Hepatocyte (in vitro differentiated cells): ENCODE measurements at regions not wholly inside any gene's neighbourhood (a gene's known extent, or its start where the extent isn't known, plus 50 kb on each side); places are given as distances from the start of the nearest gene placed in this dataset.

Source experiments
- DNase-seq: peaks from one replicate; pipeline ENCODE4 v3.0.0-alpha.2; 2016; ENCODE audit warnings: low spot score
- H2AFZ ChIP-seq: fragments of 200-600 bp; sonication (generic); 2 replicates; pipeline ENCODE4 v1.6.0; 2016; ENCODE audit warnings: antibody characterized with exemption, mild to moderate bottlenecking
- H3K27ac ChIP-seq: fragments of 200-600 bp; sonication (generic); 2 replicates; pipeline ENCODE4 v1.5.1; 2016; ENCODE audit warnings: mild to moderate bottlenecking
- H3K27me3 ChIP-seq: fragments of 200-600 bp; sonication (generic); 2 replicates; pipeline ENCODE4 v1.6.1; 2016
- H3K36me3 ChIP-seq: fragments of 200-600 bp; sonication (generic); replicated peaks from 2 replicates; pipeline ENCODE4 v1.5.1; 2016; ENCODE audit warnings: low read depth; ENCODE audit not compliant: insufficient read depth
- H3K4me1 ChIP-seq: fragments of 200-600 bp; sonication (generic); 2 replicates; pipeline ENCODE4 v1.5.1; 2016; ENCODE audit warnings: mild to moderate bottlenecking, moderate library complexity; ENCODE audit not compliant: insufficient read depth
- H3K4me2 ChIP-seq: fragments of 200-600 bp; sonication (generic); 2 replicates; pipeline ENCODE4 v1.6.0; 2016
- H3K4me3 ChIP-seq: fragments of 200-600 bp; sonication (generic); 2 replicates; pipeline ENCODE4 v1.5.1; 2016; ENCODE audit warnings: mild to moderate bottlenecking
- H3K79me2 ChIP-seq: fragments of 200-600 bp; sonication (generic); 2 replicates; pipeline ENCODE4 v1.6.0; 2017; ENCODE audit warnings: mild to moderate bottlenecking
- H3K9me2 ChIP-seq: fragments of 200-600 bp; sonication (generic); replicated peaks from 2 replicates; pipeline ENCODE4 v1.6.0; 2017; ENCODE audit warnings: mild to moderate bottlenecking; ENCODE audit not compliant: insufficient read depth
- H3K9me3 ChIP-seq: fragments of 200-600 bp; sonication (generic); 2 replicates; pipeline ENCODE4 v1.5.1; 2016; ENCODE audit warnings: low read depth, mild to moderate bottlenecking
- H4K20me1 ChIP-seq: fragments of 200-600 bp; sonication (generic); 2 replicates; pipeline ENCODE4 v1.6.0; 2016; ENCODE audit warnings: mild to moderate bottlenecking; ENCODE audit not compliant: insufficient read depth, poor library complexity, severe bottlenecking
- EZH2 ChIP-seq: fragments of 200-600 bp; sonication (generic); IDR thresholded peaks from 2 replicates; pipeline ENCODE4 v1.6.1; 2016; ENCODE audit warnings: antibody characterized with exemption, mild to moderate bottlenecking, borderline replicate concordance
- EZH2phosphoT487 ChIP-seq: fragments of 200-600 bp; sonication (generic); IDR thresholded peaks from one replicate; pipeline ENCODE4 v1.6.1; 2018; ENCODE audit warnings: antibody characterized with exemption, mild to moderate bottlenecking, low read depth, moderate library complexity; ENCODE audit not compliant: unreplicated experiment, severe bottlenecking
- WGBS: methylation state at CpG from one replicate; pipeline ENCODE4 v1.1.6; 2016; ENCODE audit warnings: low lambda C conversion rate; ENCODE audit errors: missing lambda C conversion rate; 5-methylcytosine and 5-hydroxymethylcytosine counted together
- TF ChIP-seq, protein P1 (sequence below): fragments of 200-600 bp; sonication (generic); IDR thresholded peaks from 2 replicates; pipeline ENCODE4 v1.5.1; 2016; ENCODE audit warnings: antibody characterized with exemption, mild to moderate bottlenecking; ENCODE audit not compliant: poor library complexity

DNA sequence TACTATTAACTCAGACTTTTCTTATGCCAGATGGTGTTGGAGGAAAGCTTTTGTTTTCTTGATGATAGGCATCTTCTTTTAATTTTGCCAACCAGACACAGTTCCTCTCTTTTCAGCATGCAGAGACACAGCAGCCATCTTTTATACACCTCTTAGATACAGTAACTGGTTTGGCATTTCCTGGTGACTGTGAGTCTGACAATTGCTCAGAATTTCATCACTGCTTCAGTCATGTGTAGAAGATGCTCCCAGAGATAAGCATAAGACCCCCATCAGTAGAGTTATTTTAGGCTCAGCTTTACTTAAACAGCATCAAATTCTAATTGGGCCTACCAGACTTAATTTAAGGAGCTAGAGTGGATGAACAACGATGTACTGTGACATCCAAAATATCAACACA lies 779.0 kb downstream of the SQOR start:
- no peak overlapping the region for H3K27ac ChIP-seq
- no peak overlapping the region for H3K4me2 ChIP-seq
- no peak overlapping the region for H3K4me3 ChIP-seq
- H3K36me3 ChIP-seq = no peaks in the 10 kb centered on the region
- H3K27me3 ChIP-seq = no peaks in the 10 kb centered on the region
- no peaks in the 10 kb centered on the region for H4K20me1 ChIP-seq
- no peak for DNase-seq
- WGBS = 97% methylated on average over 1 of the region's 1 CpG
- H3K9me3 ChIP-seq = no peaks in the 10 kb centered on the region
- H3K79me2 ChIP-seq = no peaks in the 10 kb centered on the region
- no peaks in the 10 kb centered on the region for H3K9me2 ChIP-seq
- TF ChIP-seq EZH2 (no peak), EZH2phosphoT487 (no peak)
- TF ChIP-seq, protein P1, sequence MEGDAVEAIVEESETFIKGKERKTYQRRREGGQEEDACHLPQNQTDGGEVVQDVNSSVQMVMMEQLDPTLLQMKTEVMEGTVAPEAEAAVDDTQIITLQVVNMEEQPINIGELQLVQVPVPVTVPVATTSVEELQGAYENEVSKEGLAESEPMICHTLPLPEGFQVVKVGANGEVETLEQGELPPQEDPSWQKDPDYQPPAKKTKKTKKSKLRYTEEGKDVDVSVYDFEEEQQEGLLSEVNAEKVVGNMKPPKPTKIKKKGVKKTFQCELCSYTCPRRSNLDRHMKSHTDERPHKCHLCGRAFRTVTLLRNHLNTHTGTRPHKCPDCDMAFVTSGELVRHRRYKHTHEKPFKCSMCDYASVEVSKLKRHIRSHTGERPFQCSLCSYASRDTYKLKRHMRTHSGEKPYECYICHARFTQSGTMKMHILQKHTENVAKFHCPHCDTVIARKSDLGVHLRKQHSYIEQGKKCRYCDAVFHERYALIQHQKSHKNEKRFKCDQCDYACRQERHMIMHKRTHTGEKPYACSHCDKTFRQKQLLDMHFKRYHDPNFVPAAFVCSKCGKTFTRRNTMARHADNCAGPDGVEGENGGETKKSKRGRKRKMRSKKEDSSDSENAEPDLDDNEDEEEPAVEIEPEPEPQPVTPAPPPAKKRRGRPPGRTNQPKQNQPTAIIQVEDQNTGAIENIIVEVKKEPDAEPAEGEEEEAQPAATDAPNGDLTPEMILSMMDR = no peak
- no peaks in the 10 kb centered on the region for H3K4me1 ChIP-seq
- H2AFZ ChIP-seq = no peak overlapping the region

DNA sequence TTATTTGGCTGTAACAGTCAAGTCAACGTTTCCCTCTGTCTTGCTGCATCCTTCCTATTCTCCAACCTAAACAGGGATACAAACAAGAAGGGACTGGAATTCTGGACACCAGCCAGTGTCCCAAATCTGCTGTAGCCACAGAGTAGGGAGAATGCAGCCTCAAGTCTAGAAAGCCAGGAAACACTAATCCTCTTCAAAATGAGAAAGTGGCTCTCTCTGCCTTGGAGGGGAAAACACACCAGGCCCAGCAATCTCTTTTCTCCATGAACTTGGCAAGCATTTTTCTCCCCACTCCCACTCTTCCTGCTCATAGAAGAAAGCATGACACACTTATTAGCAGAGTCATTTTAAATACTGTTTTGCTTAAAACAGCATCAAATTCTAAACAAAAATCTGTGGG lies 781.7 kb downstream of the SQOR start:
- H3K4me2 ChIP-seq = no peak overlapping the region
- WGBS = 47% methylated on average over 1 of the region's 1 CpG
- DNase-seq = no peak

DNA sequence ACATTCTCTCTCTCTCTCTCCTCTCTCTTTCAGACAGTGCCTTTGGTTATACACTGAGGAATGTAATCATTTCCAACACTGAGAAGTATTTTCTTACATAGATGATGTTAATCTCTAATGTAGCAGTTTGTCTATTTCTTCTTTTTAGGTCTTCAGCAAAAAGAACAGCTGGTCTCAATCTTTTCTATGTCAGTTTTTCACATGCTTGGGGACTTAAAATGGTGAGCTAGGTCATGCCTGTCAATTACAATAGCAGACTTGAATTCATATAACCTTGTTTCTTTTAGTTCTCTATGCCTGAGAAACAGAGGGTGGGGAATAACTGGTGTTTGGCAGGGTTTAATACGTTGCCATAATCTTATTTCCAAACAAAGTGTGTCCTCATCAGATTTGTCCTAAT lies 786.2 kb downstream of the SQOR start:
- Histone ChIP-seq H3K27ac (no peak overlapping the region), H3K4me2 (no peak overlapping the region), H3K9me3 (no peaks in the 10 kb centered on the region), H3K27me3 (no peaks in the 10 kb centered on the region), H3K4me3 (no peak overlapping the region), H4K20me1 (no peaks in the 10 kb centered on the region), H3K9me2 (no peaks in the 10 kb centered on the region), H3K4me1 (no peaks in the 10 kb centered on the region), H3K79me2 (no peaks in the 10 kb centered on the region), H3K36me3 (no peaks in the 10 kb centered on the region), H2AFZ (no peak overlapping the region)
- TF ChIP-seq, protein P1 = no peak
- TF ChIP-seq EZH2phosphoT487 (no peak), EZH2 (no peak)
- DNase-seq = no peak
- 50% methylated on average over 1 of the region's 1 CpG for WGBS

More for the DNA sequence above, 781.7 kb downstream of the SQOR start:
- H2AFZ ChIP-seq = no peak overlapping the region
- no peaks in the 10 kb centered on the region for H3K9me2 ChIP-seq
- no peaks in the 10 kb centered on the region for H3K27me3 ChIP-seq
- no peak overlapping the region for H3K27ac ChIP-seq
- H3K4me3 ChIP-seq = no peak overlapping the region
- no peaks in the 10 kb centered on the region for H3K9me3 ChIP-seq
- no peaks in the 10 kb centered on the region for H3K4me1 ChIP-seq
- H4K20me1 ChIP-seq = no peaks in the 10 kb centered on the region
- TF ChIP-seq EZH2 (no peak), EZH2phosphoT487 (no peak)
- TF ChIP-seq, protein P1 = no peak
- H3K36me3 ChIP-seq = no peaks in the 10 kb centered on the region
- no peaks in the 10 kb centered on the region for H3K79me2 ChIP-seq
